Neural progenitor cell (in vitro differentiated cells): ENCODE measurements at regions not wholly inside any gene's neighbourhood (a gene's known extent, or its start where the extent isn't known, plus 50 kb on each side); places are given as distances from the start of the nearest gene placed in this dataset.

ENCODE experiments used
- DNase-seq: peaks from one replicate; pipeline ENCODE4 v3.0.0-alpha.2; 2016; ENCODE audit warnings: low spot score
- H2AFZ ChIP-seq: fragments of 200-600 bp; sonication (generic); replicated peaks from 2 replicates; pipeline ENCODE4 v1.6.1; 2016; ENCODE audit warnings: antibody characterized with exemption
- H3F3A ChIP-seq: fragments of 200-600 bp; sonication (generic); 2 replicates; pipeline ENCODE4 v1.6.1; 2016; ENCODE audit warnings: antibody characterized with exemption, low read depth
- H3K27ac ChIP-seq: fragments of 200-600 bp; sonication (generic); 2 replicates; pipeline ENCODE4 v1.5.1; 2016; ENCODE audit warnings: mild to moderate bottlenecking
- H3K27me3 ChIP-seq: fragments of 200-600 bp; sonication (generic); 2 replicates; pipeline ENCODE4 v1.6.1; 2016; ENCODE audit warnings: mild to moderate bottlenecking, moderate library complexity
- H3K36me3 ChIP-seq: fragments of 200-600 bp; sonication (generic); 2 replicates; pipeline ENCODE4 v1.5.1; 2016
- H3K4me1 ChIP-seq: fragments of 200-600 bp; sonication (generic); 2 replicates; pipeline ENCODE4 v1.6.1; 2016; ENCODE audit warnings: mixed run types
- H3K4me2 ChIP-seq: fragments of 200-600 bp; sonication (generic); 2 replicates; pipeline ENCODE4 v1.6.1; 2016
- H3K4me3 ChIP-seq: fragments of 200-600 bp; sonication (generic); 2 replicates; pipeline ENCODE4 v1.5.1; 2016
- H3K79me2 ChIP-seq: fragments of 200-600 bp; sonication (generic); 2 replicates; pipeline ENCODE4 v1.6.1; 2016; ENCODE audit warnings: low read depth
- H3K9ac ChIP-seq: fragments of 200-600 bp; sonication (generic); 2 replicates; pipeline ENCODE4 v1.6.1; 2016
- H3K9me3 ChIP-seq: fragments of 200-600 bp; sonication (generic); 2 replicates; pipeline ENCODE4 v1.5.1; 2016; ENCODE audit warnings: low read depth
- H4K20me1 ChIP-seq: fragments of 200-600 bp; sonication (generic); 2 replicates; pipeline ENCODE4 v1.6.1; 2016; ENCODE audit warnings: low read depth
- H3K27ac Mint-ChIP-seq: 3 replicates; pipeline ENCODE4 v1.8.0; 2021; ENCODE audit warnings: mixed read lengths
- H3K27me3 Mint-ChIP-seq: 2 replicates; pipeline ENCODE4 v1.8.0; 2022; ENCODE audit warnings: low read depth, mild to moderate bottlenecking, inconsistent platforms, moderate library complexity, mixed read lengths; ENCODE audit not compliant: insufficient read depth
- H3K36me3 Mint-ChIP-seq: 3 replicates; pipeline ENCODE4 v1.8.0; 2021; ENCODE audit warnings: mixed read lengths
- H3K4me1 Mint-ChIP-seq: 3 replicates; pipeline ENCODE4 v1.8.0; 2021; ENCODE audit warnings: mixed read lengths
- H3K4me3 Mint-ChIP-seq: 3 replicates; pipeline ENCODE4 v1.8.0; 2021; ENCODE audit warnings: mild to moderate bottlenecking, moderate library complexity, mixed read lengths
- H3K9me3 Mint-ChIP-seq: 3 replicates; pipeline ENCODE4 v1.8.0; 2020; ENCODE audit warnings: mixed read lengths
- CTCF ChIP-seq: fragments of 200-600 bp; sonication (generic); IDR thresholded peaks from 2 replicates; pipeline ENCODE4 v1.5.1; 2017; ENCODE audit warnings: antibody characterized with exemption, mild to moderate bottlenecking
- EZH2 ChIP-seq: fragments of 200-600 bp; sonication (generic); IDR thresholded peaks from 2 replicates; pipeline ENCODE4 v1.6.1; 2017; ENCODE audit warnings: antibody characterized with exemption, mild to moderate bottlenecking, moderate library complexity
- EZH2phosphoT487 ChIP-seq: fragments of 200-600 bp; sonication (generic); IDR thresholded peaks from 2 replicates; pipeline ENCODE4 v1.6.1; 2017; ENCODE audit warnings: antibody characterized with exemption

- TF ChIP-seq EZH2phosphoT487 (no peak), EZH2 (no peak), CTCF (no peak)
- Mint-ChIP-seq H3K27me3 (peaks cover 4% of the 10 kb centered on the region), H3K4me1 (peaks cover 3% of the 10 kb centered on the region), H3K4me3 (no peak overlapping the region), H3K9me3 (peaks cover 9% of the 10 kb centered on the region), H3K36me3 (no peaks in the 10 kb centered on the region), H3K27ac (no peak overlapping the region)
- Histone ChIP-seq H3K27ac (no peak overlapping the region), H2AFZ (no peak overlapping the region), H4K20me1 (no peaks in the 10 kb centered on the region), H3K36me3 (no peaks in the 10 kb centered on the region), H3K4me3 (no peak overlapping the region), H3K9me3 (no peaks in the 10 kb centered on the region), H3K79me2 (no peaks in the 10 kb centered on the region), H3K4me2 (no peak overlapping the region), H3K27me3 (no peaks in the 10 kb centered on the region), H3K4me1 (no peaks in the 10 kb centered on the region), H3K9ac (no peak overlapping the region), H3F3A (no peaks in the 10 kb centered on the region)
- DNase-seq: no peak
Measured at GRCh38 chr4:61024610-61025009, 175.5 kb upstream of the ADGRL3 start.

GRCh38 chr4:61027939-61028338, 172.2 kb upstream of the ADGRL3 start:
- H3F3A ChIP-seq: no peaks in the 10 kb centered on the region
- H3K9me3 ChIP-seq: no peaks in the 10 kb centered on the region
- no peak overlapping the region for H3K4me2 ChIP-seq
- Mint-ChIP-seq H3K27me3 (peaks cover 2% of the 10 kb centered on the region), H3K4me1 (peaks cover 5% of the 10 kb centered on the region), H3K36me3 (no peaks in the 10 kb centered on the region), H3K9me3 (peaks cover 1% of the 10 kb centered on the region), H3K27ac (no peak overlapping the region), H3K4me3 (no peak overlapping the region)
- no peak for TF ChIP-seq EZH2phosphoT487
- no peak for TF ChIP-seq CTCF
- no peak for TF ChIP-seq EZH2
- no peaks in the 10 kb centered on the region for H4K20me1 ChIP-seq
- no peaks in the 10 kb centered on the region for H3K27me3 ChIP-seq
- H3K4me1 ChIP-seq: no peaks in the 10 kb centered on the region
- no peak for DNase-seq
- no peaks in the 10 kb centered on the region for H3K36me3 ChIP-seq
- H2AFZ ChIP-seq: no peak overlapping the region
- no peak overlapping the region for H3K4me3 ChIP-seq
- H3K27ac ChIP-seq: no peak overlapping the region
- no peak overlapping the region for H3K9ac ChIP-seq
- H3K79me2 ChIP-seq: no peaks in the 10 kb centered on the region

GRCh38 chr4:61036071-61036684, 163.9 kb upstream of the ADGRL3 start:
- TF ChIP-seq CTCF (no peak), EZH2phosphoT487 (no peak), EZH2 (no peak)
- H4K20me1 ChIP-seq: no peaks in the 10 kb centered on the region
- H3K4me3 ChIP-seq: no peak overlapping the region
- no peaks in the 10 kb centered on the region for H3K27me3 Mint-ChIP-seq
- H3K9me3 ChIP-seq: no peaks in the 10 kb centered on the region
- no peaks in the 10 kb centered on the region for H3K36me3 ChIP-seq
- no peak overlapping the region for H3K27ac Mint-ChIP-seq
- H3K9ac ChIP-seq: no peak overlapping the region
- peaks cover 10% of the 10 kb centered on the region for H3K9me3 Mint-ChIP-seq
- H3K4me1 Mint-ChIP-seq: no peaks in the 10 kb centered on the region
- H3K4me3 Mint-ChIP-seq: no peak overlapping the region
- H3K27ac ChIP-seq: no peak overlapping the region
- DNase-seq: no peak
- no peaks in the 10 kb centered on the region for H3K27me3 ChIP-seq
- H3K79me2 ChIP-seq: no peaks in the 10 kb centered on the region
- H3K4me1 ChIP-seq: no peaks in the 10 kb centered on the region
- peaks cover 2% of the 10 kb centered on the region for H3K36me3 Mint-ChIP-seq
- H3K4me2 ChIP-seq: no peak overlapping the region
- H2AFZ ChIP-seq: no peak overlapping the region
- H3F3A ChIP-seq: no peaks in the 10 kb centered on the region
